ENCODE measurements at regions not wholly inside any gene's neighbourhood (a gene's known extent, or its start where the extent isn't known, plus 50 kb on each side); places are given as distances from the start of the nearest gene placed in this dataset.

DNA sequence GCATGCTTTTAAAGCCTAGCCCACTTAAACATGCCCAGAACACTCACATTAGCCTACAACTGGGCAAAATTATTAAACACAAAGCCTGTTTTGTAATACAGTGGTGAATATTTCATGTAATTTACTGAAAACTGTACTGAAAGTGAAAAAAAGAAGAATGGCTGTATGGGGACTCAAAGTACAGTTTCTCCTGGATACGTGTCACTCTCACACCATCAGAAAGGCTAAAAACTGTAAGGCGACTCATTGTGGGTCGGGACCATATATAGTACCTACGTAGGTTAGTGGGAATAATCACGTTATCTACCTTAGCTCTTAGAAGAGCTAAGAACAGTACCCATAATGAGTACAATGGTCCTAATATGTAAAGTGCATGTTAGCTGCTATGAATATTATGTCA is 80.2 kb upstream of the SPATA12 start:
- TF ChIP-seq, protein P1, sequence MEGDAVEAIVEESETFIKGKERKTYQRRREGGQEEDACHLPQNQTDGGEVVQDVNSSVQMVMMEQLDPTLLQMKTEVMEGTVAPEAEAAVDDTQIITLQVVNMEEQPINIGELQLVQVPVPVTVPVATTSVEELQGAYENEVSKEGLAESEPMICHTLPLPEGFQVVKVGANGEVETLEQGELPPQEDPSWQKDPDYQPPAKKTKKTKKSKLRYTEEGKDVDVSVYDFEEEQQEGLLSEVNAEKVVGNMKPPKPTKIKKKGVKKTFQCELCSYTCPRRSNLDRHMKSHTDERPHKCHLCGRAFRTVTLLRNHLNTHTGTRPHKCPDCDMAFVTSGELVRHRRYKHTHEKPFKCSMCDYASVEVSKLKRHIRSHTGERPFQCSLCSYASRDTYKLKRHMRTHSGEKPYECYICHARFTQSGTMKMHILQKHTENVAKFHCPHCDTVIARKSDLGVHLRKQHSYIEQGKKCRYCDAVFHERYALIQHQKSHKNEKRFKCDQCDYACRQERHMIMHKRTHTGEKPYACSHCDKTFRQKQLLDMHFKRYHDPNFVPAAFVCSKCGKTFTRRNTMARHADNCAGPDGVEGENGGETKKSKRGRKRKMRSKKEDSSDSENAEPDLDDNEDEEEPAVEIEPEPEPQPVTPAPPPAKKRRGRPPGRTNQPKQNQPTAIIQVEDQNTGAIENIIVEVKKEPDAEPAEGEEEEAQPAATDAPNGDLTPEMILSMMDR (IDR thresholded peaks at IDR 0.05; ENCODE audit: low read length) = no peak
- TF ChIP-seq EZH2 (IDR thresholded peaks at IDR 0.05; ENCODE audit: borderline replicate concordance, low read length) = no peak
